GM12878 (cell line): ENCODE measurements at regions not wholly inside any gene's neighbourhood (a gene's known extent, or its start where the extent isn't known, plus 50 kb on each side); places are given as distances from the start of the nearest gene placed in this dataset.

ENCODE experiments used
- CBX3 ChIP-seq: fragments of 200-600 bp; sonication (generic); IDR thresholded peaks from 2 replicates; pipeline ENCODE4 v1.6.1; 2016; ENCODE audit warnings: low read depth, borderline replicate concordance
- CHD2 ChIP-seq: IDR thresholded peaks from 2 replicates; pipeline ENCODE4 v1.6.1; 2011; ENCODE audit warnings: low read depth, low read length, improper control_type of control experiment, borderline replicate concordance
- CTCF ChIP-seq, 3 experiments: IDR thresholded peaks in 2 of 3; conservative IDR thresholded peaks in 1 of 3; 2 replicates each; pipeline ENCODE4 v1.5.1; 2011; ENCODE audit warnings: low read depth in 3 of 3, low read length in 3 of 3, mild to moderate bottlenecking in 3 of 3, control low read depth in 2 of 3, moderate library complexity in 2 of 3, inconsistent platforms in 1 of 3, mixed read lengths in 1 of 3; ENCODE audit not compliant: control insufficient read depth in 2 of 3, insufficient read depth in 1 of 3; ENCODE audit errors: extremely low read depth in 1 of 3
- EP300 ChIP-seq, 2 experiments: fragments of 150-350 bp in 1 of 2; IDR thresholded peaks; 2 replicates each; pipeline ENCODE4 v1.6.1; 2011 to 2012; ENCODE audit warnings: low read depth in 2 of 2, low read length in 2 of 2, borderline replicate concordance in 1 of 2, improper control_type of control experiment in 1 of 2, inconsistent platforms in 1 of 2; ENCODE audit not compliant: control insufficient read depth in 1 of 2
- HDAC2 ChIP-seq: fragments of 200-600 bp; sonication (generic); IDR thresholded peaks from 2 replicates; pipeline ENCODE4 v1.6.1; 2017
- MAX ChIP-seq: IDR thresholded peaks from 2 replicates; pipeline ENCODE4 v1.6.1; 2012; ENCODE audit warnings: low read depth, low read length, improper control_type of control experiment
- NFYA ChIP-seq: IDR thresholded peaks from 2 replicates; pipeline ENCODE4 v1.6.1; 2011; ENCODE audit warnings: low read depth, mild to moderate bottlenecking, low read length, improper control_type of control experiment, borderline replicate concordance
- NR2F1 ChIP-seq: fragments of 450-650 bp; conservative IDR thresholded peaks from 2 replicates; pipeline ENCODE4 v1.6.1; 2017; ENCODE audit warnings: mild to moderate bottlenecking
- PML ChIP-seq: IDR thresholded peaks from 2 replicates; pipeline ENCODE4 v1.6.1; 2012; ENCODE audit warnings: low read length, inconsistent platforms
- RAD51 ChIP-seq: fragments of 450-650 bp; IDR thresholded peaks from 2 replicates; pipeline ENCODE4 v1.6.1; 2016; ENCODE audit warnings: moderate library complexity, mild to moderate bottlenecking, inconsistent platforms
- RFX5 ChIP-seq: IDR thresholded peaks from 2 replicates; pipeline ENCODE4 v1.6.1; 2011; ENCODE audit warnings: low read depth, low read length, improper control_type of control experiment
- ZBTB33 ChIP-seq: fragments of 450-650 bp; IDR thresholded peaks from 2 replicates; pipeline ENCODE4 v1.6.1; 2017; ENCODE audit warnings: mild to moderate bottlenecking
- ZNF274 ChIP-seq: IDR thresholded peaks from one replicate; pipeline ENCODE4 v1.8.0; 2011; ENCODE audit not compliant: insufficient read length, insufficient read depth
- ZNF592 ChIP-seq: fragments of 450-650 bp; IDR thresholded peaks from 2 replicates; pipeline ENCODE4 v1.6.1; 2017; ENCODE audit warnings: mild to moderate bottlenecking, moderate library complexity

GRCh38 chr2:108111936-108112335 lies 125.6 kb downstream of the SLC5A7 start:
- no peak for TF ChIP-seq RAD51
- no peak for TF ChIP-seq NR2F1
- no peak for TF ChIP-seq CTCF (IDR thresholded peaks at IDR 0.05 in 2 of 3, conservative IDR thresholded peaks at IDR 0.05 in 1 of 3; ENCODE audit: control insufficient read depth in 2 of 3, extremely low read depth in 1 of 3, insufficient read depth in 1 of 3, low read depth in 3 of 3, low read length in 3 of 3)
- no peak for TF ChIP-seq CHD2
- no peak for TF ChIP-seq ZBTB33
- TF ChIP-seq PML: no peak
- no peak for TF ChIP-seq MAX
- no peak for TF ChIP-seq NFYA
- TF ChIP-seq RFX5: no peak
- no peak for TF ChIP-seq EP300 (IDR thresholded peaks at IDR 0.05; ENCODE audit: borderline replicate concordance in 1 of 2, control insufficient read depth in 1 of 2, low read depth in 2 of 2, low read length in 2 of 2)
- TF ChIP-seq ZNF592: no peak
- no peak for TF ChIP-seq CBX3
- no peak for TF ChIP-seq HDAC2
- no peak for TF ChIP-seq ZNF274
